Activated CD4-positive, alpha-beta T cell treated with anti-CD3 and anti-CD28 coated beads, Interleukin-2, amount 50 U/mL, for 48 hours (primary cell): ENCODE measurements at regions not wholly inside any gene's neighbourhood (a gene's known extent, or its start where the extent isn't known, plus 50 kb on each side); places are given as distances from the start of the nearest gene placed in this dataset.
"Not testable (repeated sequence)": the region's sequence is repeated elsewhere in the genome, so short reads cannot be mapped to it uniquely, and the experiment has no call there.

Experiments used
- DNase-seq, 2 experiments: peaks; one replicate each; pipeline ENCODE4 v3.0.0-alpha.2; 2020

GRCh38 chr9:13939701-13940490 lies 374.0 kb downstream of the NFIB start:
- DNase-seq: no peak

GRCh38 chr9:13939134-13939533 lies 374.8 kb downstream of the NFIB start:
- no peak for DNase-seq

DNA sequence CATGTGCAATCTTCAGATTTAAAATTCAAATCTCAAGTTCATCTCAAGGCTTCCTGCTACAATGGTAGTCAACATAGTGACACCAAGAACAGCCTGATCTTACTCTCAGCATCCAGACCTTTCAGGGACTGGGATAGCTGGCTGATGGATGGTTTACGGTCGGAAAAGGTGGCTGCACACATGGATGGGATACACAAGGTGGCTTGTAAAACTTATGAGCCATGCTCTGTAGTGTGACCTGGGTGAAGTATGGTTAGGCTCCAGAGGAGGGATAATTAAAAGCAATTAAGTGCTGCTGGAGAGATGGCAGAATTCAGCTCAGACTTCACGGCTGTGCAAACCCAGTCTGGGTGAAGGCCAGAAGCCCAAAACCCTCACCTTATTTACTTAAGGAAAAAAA lies 379.5 kb downstream of the NFIB start:
- DNase-seq: no peak

- no peak for DNase-seq
Measured at GRCh38 chr9:13933268-13933656, 380.7 kb downstream of the NFIB start.

- DNase-seq: no peak
Measured at GRCh38 chr9:13932528-13933267, 381.2 kb downstream of the NFIB start.

DNA sequence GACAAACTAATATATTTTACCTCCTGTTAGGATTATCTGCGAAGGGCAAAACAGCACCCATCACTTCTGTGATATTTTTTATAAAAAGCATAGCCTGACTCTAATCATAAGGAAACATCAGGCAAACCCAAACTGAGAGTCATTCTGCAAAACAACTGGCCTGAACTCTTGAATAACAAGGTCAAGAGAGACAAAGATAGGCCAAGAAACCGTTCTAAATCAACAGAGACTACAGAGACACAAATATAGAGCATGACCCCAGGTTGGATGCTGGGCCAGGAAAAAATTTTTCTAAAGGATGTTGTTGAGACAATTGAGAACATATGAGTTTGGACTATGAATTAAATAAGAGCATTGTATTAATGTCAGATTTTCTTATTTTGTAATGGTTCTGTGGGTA lies 384.9 kb downstream of the NFIB start:
- DNase-seq: no peak

- DNase-seq: no peak
Measured at GRCh38 chr9:13923381-13923780, 390.6 kb downstream of the NFIB start.

GRCh38 chr9:13920557-13920956 lies 393.4 kb downstream of the NFIB start:
- DNase-seq: no peak

DNA sequence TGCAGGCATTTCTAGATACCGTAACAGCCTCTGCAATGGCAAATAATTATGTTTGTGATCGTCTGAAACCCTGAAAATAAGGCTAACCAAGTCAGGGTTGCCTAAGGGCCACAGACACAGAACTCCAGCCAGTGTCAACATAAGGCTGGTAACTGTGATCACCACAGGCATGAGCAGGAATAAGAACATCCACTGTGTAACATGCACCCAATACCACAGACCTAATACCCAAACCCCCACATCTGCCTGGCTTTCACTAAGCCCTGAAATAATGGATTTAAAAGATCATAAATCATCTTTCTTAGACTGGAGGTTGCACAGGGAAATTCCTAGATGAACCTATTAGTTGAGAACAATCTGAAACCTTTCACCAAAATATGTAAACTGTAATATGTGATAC lies 394.5 kb downstream of the NFIB start:
- no peak for DNase-seq

DNA sequence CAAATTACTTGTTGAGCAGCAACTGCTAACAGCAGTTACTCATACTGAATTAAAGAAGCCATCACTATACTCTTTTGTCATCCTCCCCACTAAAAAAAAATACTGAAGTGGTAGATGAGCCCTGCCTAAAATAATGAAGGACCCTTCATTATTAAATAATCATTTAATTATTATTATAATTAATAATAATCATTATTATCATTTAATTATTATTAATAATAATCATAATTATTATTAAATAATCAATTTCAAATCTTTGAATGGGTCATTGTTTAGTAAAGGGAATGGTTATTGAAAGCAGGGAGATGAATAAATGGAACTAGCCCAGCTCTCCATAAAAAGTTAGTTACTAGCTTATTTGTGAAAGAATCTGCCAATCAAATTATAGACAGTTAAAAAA lies 396.4 kb downstream of the NFIB start:
- DNase-seq: no peak

GRCh38 chr9:13915591-13916301 lies 398.2 kb downstream of the NFIB start:
- no peak for DNase-seq

DNA sequence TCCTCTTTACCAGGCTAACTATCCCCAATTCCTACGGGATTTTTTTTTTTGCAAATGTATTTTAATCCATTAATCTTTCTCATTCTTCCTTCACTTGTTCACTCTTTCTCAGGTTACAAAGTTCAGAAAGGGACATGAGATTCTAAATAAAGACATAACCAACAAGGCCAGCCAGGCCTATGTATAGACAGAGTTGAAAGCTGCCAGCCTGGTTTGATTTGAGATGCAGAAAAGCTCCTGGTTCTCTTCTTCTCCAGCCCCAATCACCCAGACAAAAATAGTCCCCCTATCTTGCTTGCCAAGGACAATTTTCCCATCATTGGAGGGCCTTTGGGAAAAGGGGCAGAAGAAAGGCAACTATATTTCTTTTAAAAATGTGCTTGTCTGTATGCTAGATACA lies 398.8 kb downstream of the NFIB start:
- DNase-seq: no peak

DNA sequence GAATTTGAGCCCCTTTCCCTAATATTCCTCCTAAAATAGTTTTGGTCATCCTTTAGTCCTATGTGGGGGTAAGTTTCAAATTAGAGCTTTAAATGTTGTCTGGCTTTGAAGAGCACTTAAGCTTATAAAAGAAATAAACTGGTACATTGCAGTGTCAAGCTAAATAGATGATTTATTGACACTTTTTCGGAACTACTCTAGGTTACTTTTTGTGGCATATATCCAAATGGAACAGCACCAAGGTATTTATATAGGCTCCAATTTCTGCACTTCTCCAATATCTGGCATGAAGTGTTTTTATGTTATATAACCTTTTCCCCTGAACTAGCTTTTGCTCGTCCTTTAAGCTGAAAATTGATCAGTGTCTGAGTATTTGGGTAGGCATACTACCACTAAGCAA lies 402.5 kb downstream of the NFIB start:
- DNase-seq: no peak

- DNase-seq: not testable (repeated sequence)
Measured at GRCh38 chr9:13907842-13908241, 406.1 kb downstream of the NFIB start.

DNA sequence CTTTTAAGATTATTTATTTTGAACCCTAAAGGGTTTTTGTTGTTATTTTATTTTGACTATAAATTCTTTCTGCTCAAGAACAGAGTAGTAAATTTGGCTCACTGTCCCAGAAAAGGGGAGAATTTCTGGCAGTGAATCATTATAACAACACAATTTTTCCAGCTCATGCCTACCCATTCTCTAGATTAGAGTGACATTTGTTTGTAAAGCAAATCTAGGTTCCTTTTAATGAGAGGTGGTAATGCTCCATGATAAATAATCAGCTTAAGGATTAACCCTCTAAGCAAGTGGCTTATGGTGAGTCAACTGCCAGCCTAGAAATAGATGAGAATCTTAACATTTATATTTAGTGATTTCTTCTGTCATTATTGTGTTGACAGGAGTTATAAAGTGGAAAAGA lies 409.2 kb downstream of the NFIB start:
- DNase-seq: no peak

DNA sequence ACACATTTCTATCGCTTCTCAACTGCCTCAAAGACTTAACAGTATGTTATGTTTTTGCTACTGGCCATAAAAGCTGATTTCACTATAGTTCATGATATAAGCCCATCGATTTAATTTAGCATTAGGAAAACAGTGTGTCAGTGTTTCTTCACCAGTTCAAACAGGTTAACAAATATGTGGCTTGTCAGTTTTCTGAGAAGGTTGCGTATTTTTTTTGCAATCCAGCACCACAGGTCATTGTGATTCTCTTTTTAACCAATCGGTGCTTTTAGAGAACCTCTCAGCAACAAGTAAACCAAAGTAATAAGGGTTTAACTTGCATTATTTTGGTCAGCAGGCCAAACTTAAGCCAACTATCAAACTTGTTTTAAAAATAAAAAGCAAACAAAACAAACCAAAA lies 409.6 kb downstream of the NFIB start:
- DNase-seq: no peak

DNA sequence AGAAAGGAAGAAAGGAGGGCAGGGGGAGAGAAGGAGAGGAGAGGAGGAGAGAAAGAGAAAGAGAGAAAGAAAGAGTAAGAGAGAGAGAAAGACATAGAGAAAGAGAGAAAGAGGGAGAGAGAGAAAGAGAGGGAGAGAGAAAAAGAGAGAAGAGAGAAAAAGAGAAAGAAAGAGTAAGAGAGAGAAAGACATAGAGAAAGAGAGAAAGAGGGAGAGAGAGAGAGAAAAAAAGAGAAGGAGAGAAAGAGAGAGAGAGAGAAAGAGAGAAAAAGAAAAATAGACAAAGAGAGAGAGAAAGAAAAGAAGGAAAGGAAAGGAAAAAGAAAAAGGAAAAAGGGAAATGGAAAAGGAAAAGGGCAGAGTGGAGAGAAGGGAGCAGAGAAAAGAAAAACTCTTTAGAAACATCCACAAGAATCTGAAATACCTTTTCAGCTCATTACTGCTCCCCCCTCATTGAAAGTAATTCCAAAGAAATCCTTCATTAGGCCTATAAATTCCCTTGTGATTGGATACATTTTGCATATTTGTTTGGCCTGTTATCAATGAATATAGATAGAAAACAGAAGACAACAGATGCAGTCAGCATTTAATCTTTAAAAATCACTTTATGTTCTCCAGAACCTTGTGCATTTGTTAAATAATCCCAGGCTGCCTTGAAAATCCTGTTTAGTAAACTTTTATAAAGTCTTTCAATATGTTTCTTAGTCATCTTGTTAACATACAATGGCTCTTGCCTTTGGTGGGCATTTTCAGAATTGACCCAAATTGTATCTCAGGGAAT lies 411.5 kb downstream of the NFIB start:
- no peak for DNase-seq

GRCh38 chr9:13901176-13901575 lies 412.8 kb downstream of the NFIB start:
- DNase-seq: no peak

- DNase-seq: no peak
Measured at GRCh38 chr9:13900449-13900848, 413.5 kb downstream of the NFIB start.

- DNase-seq: no peak
Measured at GRCh38 chr9:13899924-13900323, 414.0 kb downstream of the NFIB start.

- DNase-seq: no peak
Measured at GRCh38 chr9:13898957-13899356, 415.0 kb downstream of the NFIB start.

- no peak for DNase-seq
Measured at GRCh38 chr9:13896922-13897835, 416.8 kb downstream of the NFIB start.
